SHP77 (cell line): ENCODE measurements at regions not wholly inside any gene's neighbourhood (a gene's known extent, or its start where the extent isn't known, plus 50 kb on each side); places are given as distances from the start of the nearest gene placed in this dataset.
A peak's percentile ranks its signal among the peaks of the same experiment; 100 is the strongest.

Experiments used
- DNase-seq, 2 experiments: peaks; one replicate each; lab custom pipeline; 2025; lab: John Stamatoyannopoulos, UW

- DNase-seq, result no peak
Observed at GRCh38 chr2:16152071-16152927, 211.9 kb downstream of the MYCN start.

GRCh38 chr2:16151651-16152050 lies 211.3 kb downstream of the MYCN start:
- no peak for DNase-seq

- DNase-seq, result no peak
Observed at GRCh38 chr2:16151281-16151570, 210.9 kb downstream of the MYCN start.

GRCh38 chr2:16150456-16151280 lies 210.3 kb downstream of the MYCN start:
- DNase-seq, result no peak

- no peak for DNase-seq
Observed at GRCh38 chr2:16149349-16150243, 209.2 kb downstream of the MYCN start.

- no peak for DNase-seq
Observed at GRCh38 chr2:16148632-16149348, 208.4 kb downstream of the MYCN start.

- peak in 1 of 2 experiments; percentile 11 for DNase-seq
Observed at GRCh38 chr2:16142383-16143361, 202.3 kb downstream of the MYCN start.

GRCh38 chr2:16141641-16141921 lies 201.2 kb downstream of the MYCN start:
- no peak for DNase-seq

- no peak for DNase-seq
Observed at GRCh38 chr2:16140771-16141640, 200.7 kb downstream of the MYCN start.

- DNase-seq, result no peak
Observed at GRCh38 chr2:16139663-16140615, 199.6 kb downstream of the MYCN start.

GRCh38 chr2:16138811-16139662 lies 198.7 kb downstream of the MYCN start:
- DNase-seq, result no peak

- no peak for DNase-seq
Observed at GRCh38 chr2:16137080-16137755, 196.9 kb downstream of the MYCN start.

GRCh38 chr2:16136461-16137035 lies 196.2 kb downstream of the MYCN start:
- DNase-seq, result no peak

GRCh38 chr2:16135913-16136310 lies 195.6 kb downstream of the MYCN start:
- DNase-seq, result no peak

GRCh38 chr2:16135196-16135912 lies 195.0 kb downstream of the MYCN start:
- no peak for DNase-seq
